ENCODE measurements at regions not wholly inside any gene's neighbourhood (a gene's known extent, or its start where the extent isn't known, plus 50 kb on each side); places are given as distances from the start of the nearest gene placed in this dataset.

- no CpG with 5 or more reads among the region's 1 CpG for WGBS (ENCODE audit: extremely low coverage, insufficient read length, low lambda C conversion rate)
- no peaks in the 10 kb centered on the region for H3K23me2 ChIP-seq (ENCODE audit: insufficient read length, low read depth, low read length, poor library complexity, severe bottlenecking)
- Mint-ChIP-seq H3K27ac (no peak overlapping the region), H3K4me1 (no peaks in the 10 kb centered on the region), H3K27me3 (ENCODE audit: low read depth) (peaks cover 19% of the 10 kb centered on the region), H3K9me3 (peaks cover 2% of the 10 kb centered on the region in 2 experiments; a peak in 4 of 5 replicates), H3K4me3 (no peak overlapping the region), H3K36me3 (ENCODE audit: insufficient read depth in 1 of 3, low read depth in 3 of 3) (peaks cover 0 to 1% (median 0%) of the 10 kb centered on the region in 3 experiments; a peak in 1 of 7 replicates)
- no peak overlapping the region for H4K8ac ChIP-seq (replicated peaks; ENCODE audit: insufficient read length, low read depth, low read length)
- no peak overlapping the region for H2BK5ac ChIP-seq (ENCODE audit: insufficient read length, low read length)
- no peak overlapping the region for H2BK12ac ChIP-seq (ENCODE audit: insufficient read length, low read depth, low read length)
- H3K4me2 ChIP-seq (ENCODE audit: insufficient read depth, insufficient read length, low read length): no peak overlapping the region
- H3K27me3 ChIP-seq (ENCODE audit: insufficient read depth, low read length): no peaks in the 10 kb centered on the region
- no peak overlapping the region for H3K27ac ChIP-seq (ENCODE audit: insufficient read length, low read depth, low read length)
- H3K9me3 ChIP-seq (ENCODE audit: control insufficient read depth, low read depth, low read length): no peaks in the 10 kb centered on the region
- H3K4ac ChIP-seq (ENCODE audit: low read depth, low read length): no peak overlapping the region
- H2AFZ ChIP-seq (ENCODE audit: low read length): no peak overlapping the region
- H2BK15ac ChIP-seq (ENCODE audit: low read depth, low read length): no peak overlapping the region
- no peak overlapping the region for H2BK120ac ChIP-seq (ENCODE audit: low read depth, low read length, poor library complexity, severe bottlenecking)
- H4K20me1 ChIP-seq (ENCODE audit: control insufficient read depth, insufficient read depth, insufficient read length): no peaks in the 10 kb centered on the region
- no peak overlapping the region for H4K5ac ChIP-seq (ENCODE audit: insufficient read length, low read depth, low read length)
- H3K14ac ChIP-seq (ENCODE audit: insufficient read depth, low read length): no peak overlapping the region
- H2BK20ac ChIP-seq (ENCODE audit: low read depth, low read length, poor library complexity, severe bottlenecking): no peak overlapping the region
- H3K79me2 ChIP-seq (ENCODE audit: insufficient read depth, low read length): no peaks in the 10 kb centered on the region
- H3K23ac ChIP-seq (ENCODE audit: insufficient read length, low read depth, low read length): no peak overlapping the region
- no peaks in the 10 kb centered on the region for H3K4me1 ChIP-seq (ENCODE audit: insufficient read depth, low read length)
- H3K18ac ChIP-seq (ENCODE audit: insufficient read length, low read depth, low read length): no peak overlapping the region
- H4K91ac ChIP-seq (ENCODE audit: insufficient read length, low read depth, low read length): no peak overlapping the region
- H2AK5ac ChIP-seq (ENCODE audit: insufficient read length, low read length): no peak overlapping the region
- H3K9ac ChIP-seq (ENCODE audit: extremely low read depth, insufficient read length, low read length): no peak overlapping the region
- H3K56ac ChIP-seq (ENCODE audit: insufficient read length, low read depth, low read length): no peak overlapping the region
- TF ChIP-seq CTCF (conservative IDR thresholded peaks at IDR 0.05): no peak
- no peak overlapping the region for H3T11ph ChIP-seq (ENCODE audit: low read length)
- H3K79me1 ChIP-seq (ENCODE audit: insufficient read depth, low read depth, low read length, poor library complexity, severe bottlenecking): no peaks in the 10 kb centered on the region
- DNase-seq: no peak
Measured at GRCh38 chr2:56754627-56755026, 570.8 kb downstream of the CCDC85A start.

Data from H9 (cell line).